ENCODE measurements at regions not wholly inside any gene's neighbourhood (a gene's known extent, or its start where the extent isn't known, plus 50 kb on each side); places are given as distances from the start of the nearest gene placed in this dataset.

GRCh38 chr9:91489361-91489899, 65.8 kb upstream of the NFIL3 start:
- TF ChIP-seq CTCF (optimal IDR thresholded peaks at IDR 0.05 in 1 of 3, IDR thresholded peaks at IDR 0.05 in 1 of 3, conservative IDR thresholded peaks at IDR 0.05 in 1 of 3; ENCODE audit: extremely low read depth in 1 of 3, insufficient read depth in 2 of 3, low read length in 3 of 3): no peak
- TF ChIP-seq EZH2 (IDR thresholded peaks at IDR 0.05; ENCODE audit: low read length): no peak
